Ascending aorta (tissue), 2 donors: ENCODE measurements at regions not wholly inside any gene's neighbourhood (a gene's known extent, or its start where the extent isn't known, plus 50 kb on each side); places are given as distances from the start of the nearest gene placed in this dataset.

ENCODE experiments used
- DNase-seq, 2 donors: peaks; one replicate each; pipeline ENCODE4 v3.0.0-alpha.2; 2019; ENCODE audit warnings: low spot score in 2 of 2
- H3K27ac ChIP-seq, 2 donors: fragments of 200-600 bp; sonication (generic); one replicate each; pipeline ENCODE4 v1.5.1; 2016 to 2017; ENCODE audit warnings: mild to moderate bottlenecking in 1 of 2
- H3K27me3 ChIP-seq: fragments of 200-600 bp; sonication (generic); one replicate; pipeline ENCODE4 v1.5.1; 2017
- H3K36me3 ChIP-seq, 2 donors: fragments of 200-600 bp; sonication (generic); one replicate each; pipeline ENCODE4 v1.5.1; 2016
- H3K4me1 ChIP-seq, 2 donors: fragments of 200-600 bp; sonication (generic); one replicate each; pipeline ENCODE4 v1.5.1; 2016 to 2017; ENCODE audit warnings: mild to moderate bottlenecking in 1 of 2
- H3K4me3 ChIP-seq, 2 donors: fragments of 200-600 bp; sonication (generic); one replicate each; pipeline ENCODE4 v1.5.1; 2016 to 2017; ENCODE audit warnings: mild to moderate bottlenecking in 1 of 2
- H3K9me3 ChIP-seq, 2 donors: fragments of 200-600 bp; sonication (generic); one replicate each; pipeline ENCODE4 v1.5.1; 2016
- CTCF ChIP-seq, 3 experiments: fragments of 200-600 bp in 2 of 3; fragments of 450-650 bp in 1 of 3; sonication (generic) in 2 of 3; IDR thresholded peaks; one replicate each; pipeline ENCODE4 v1.5.1; 2016 to 2019; ENCODE audit warnings: antibody characterized with exemption in 3 of 3, mild to moderate bottlenecking in 1 of 3, moderate library complexity in 1 of 3
- intact Hi-C: fragments of 100-400 bp; cut with DNase I; formaldehyde crosslinking; loops from one replicate; pipeline ENCODE4 v1.15.1; 2023

DNA sequence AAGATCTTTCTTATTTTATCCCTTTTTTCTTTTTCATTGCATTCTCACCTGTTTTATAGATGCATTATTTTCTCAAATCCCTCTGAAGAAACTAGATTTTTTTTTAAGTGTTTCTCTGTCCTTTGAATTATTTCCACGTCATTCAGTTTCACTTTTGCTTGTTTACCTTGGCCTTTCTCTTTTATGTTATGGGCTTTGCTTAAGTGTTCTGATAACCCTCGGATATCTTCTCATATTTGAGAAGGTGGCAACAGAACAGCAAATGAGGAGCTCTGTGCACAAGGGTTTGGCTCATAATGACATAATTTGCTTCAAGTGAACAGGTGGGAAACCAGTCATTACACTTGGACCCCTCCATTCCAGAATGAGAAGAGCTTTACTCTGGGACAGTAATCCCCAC is 111.9 kb downstream of the C1D start:
- H3K36me3 ChIP-seq: no peaks in the 10 kb centered on the region
- H3K4me3 ChIP-seq: no peak overlapping the region
- no peak for DNase-seq
- H3K9me3 ChIP-seq: no peaks in the 10 kb centered on the region
- peaks cover 0 to 5% of the 10 kb centered on the region in 2 donors for H3K4me1 ChIP-seq
- intact Hi-C loops: no loop called here
- H3K27me3 ChIP-seq: no peaks in the 10 kb centered on the region
- no peak for TF ChIP-seq CTCF (IDR thresholded peaks at IDR 0.05)
- H3K27ac ChIP-seq: no peak overlapping the region

GRCh38 chr2:67952066-67952465 is 110.7 kb downstream of the C1D start:
- DNase-seq: no peak
- Histone ChIP-seq H3K36me3 (no peaks in the 10 kb centered on the region), H3K4me1 (no peaks in the 10 kb centered on the region), H3K27ac (no peak overlapping the region), H3K27me3 (no peaks in the 10 kb centered on the region), H3K9me3 (no peaks in the 10 kb centered on the region), H3K4me3 (no peak overlapping the region)
- intact Hi-C loops: no loop called here
- TF ChIP-seq CTCF (IDR thresholded peaks at IDR 0.05): no peak

DNA sequence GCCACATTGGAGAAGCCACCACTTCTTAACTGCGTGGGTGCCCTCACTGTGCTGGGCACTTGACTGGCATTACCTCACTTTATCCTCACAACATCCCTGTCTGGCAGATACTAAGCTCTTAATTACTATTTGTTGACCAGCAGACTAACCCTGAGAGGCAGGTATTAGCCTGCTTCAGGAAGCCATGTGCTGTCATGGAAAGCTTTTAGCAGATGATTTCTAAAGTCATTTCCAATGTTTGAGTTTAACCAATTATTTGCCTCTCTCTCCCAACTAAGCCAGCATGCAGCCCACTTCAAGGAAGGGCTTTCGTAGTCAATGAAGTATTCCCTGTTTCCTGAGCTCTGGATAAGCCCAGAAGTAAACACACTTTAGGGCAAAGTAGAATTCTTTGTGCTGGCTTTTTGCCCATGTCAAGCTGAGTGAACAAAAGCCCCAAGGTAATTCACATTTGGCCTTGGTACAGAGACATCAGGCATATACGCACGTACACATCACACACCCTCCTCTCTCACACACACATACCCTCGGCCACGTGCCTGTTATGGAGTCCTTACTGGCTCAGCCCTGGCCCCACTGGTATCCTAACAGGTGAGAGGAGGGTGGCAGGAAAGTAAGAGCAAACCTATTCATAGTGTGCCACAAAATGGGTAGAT is 108.6 kb downstream of the C1D start:
- TF ChIP-seq CTCF (IDR thresholded peaks at IDR 0.05): no peak
- Histone ChIP-seq H3K27me3 (no peaks in the 10 kb centered on the region), H3K9me3 (peaks cover 0 to 3% of the 10 kb centered on the region in 2 donors), H3K4me3 (no peak overlapping the region), H3K27ac (no peak overlapping the region), H3K36me3 (no peaks in the 10 kb centered on the region), H3K4me1 (no peaks in the 10 kb centered on the region)
- intact Hi-C loops: no loop called here
- DNase-seq: no peak

- Histone ChIP-seq H3K9me3 (peaks cover 0 to 3% of the 10 kb centered on the region in 2 donors), H3K27ac (no peak overlapping the region), H3K4me1 (no peaks in the 10 kb centered on the region), H3K36me3 (no peaks in the 10 kb centered on the region), H3K4me3 (no peak overlapping the region), H3K27me3 (no peaks in the 10 kb centered on the region)
- DNase-seq: no peak
- TF ChIP-seq CTCF (IDR thresholded peaks at IDR 0.05): no peak
- intact Hi-C loops: no loop called here
These were observed 106.8 kb downstream of the C1D start for GRCh38 chr2:67955748-67956603.

DNA sequence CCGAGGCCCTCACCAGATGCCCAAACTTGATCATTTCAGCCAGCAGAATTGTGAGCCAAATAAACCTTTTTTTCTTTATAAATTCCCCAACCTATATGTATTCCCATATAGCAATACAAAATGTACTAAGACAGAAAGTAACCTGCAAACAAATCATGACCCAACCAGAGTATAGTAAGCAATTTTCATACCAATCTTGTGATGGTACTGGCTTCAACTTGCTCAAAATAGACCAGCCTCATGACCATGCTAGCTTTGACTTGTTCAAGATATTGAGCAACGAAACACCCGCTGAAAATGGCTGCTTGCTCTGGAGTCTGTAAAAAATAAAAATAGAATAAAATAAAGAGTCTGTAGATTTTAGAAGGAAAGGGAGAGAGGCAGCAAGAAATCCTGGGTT is 97.6 kb downstream of the C1D start:
- Histone ChIP-seq H3K27me3 (no peaks in the 10 kb centered on the region), H3K36me3 (no peaks in the 10 kb centered on the region), H3K27ac (no peak overlapping the region), H3K4me3 (no peak overlapping the region), H3K4me1 (no peaks in the 10 kb centered on the region), H3K9me3 (no peaks in the 10 kb centered on the region)
- intact Hi-C loops: no loop called here
- no peak for DNase-seq
- TF ChIP-seq CTCF (IDR thresholded peaks at IDR 0.05): no peak
